ENCODE measurements at regions not wholly inside any gene's neighbourhood (a gene's known extent, or its start where the extent isn't known, plus 50 kb on each side); places are given as distances from the start of the nearest gene placed in this dataset.

GRCh38 chr15:99449514-99449913 is 116.3 kb upstream of the MEF2A start:
- peaks cover 11% of the 10 kb centered on the region for H3K4me1 ChIP-seq (ENCODE audit: control insufficient read depth, insufficient read depth, low read length, poor library complexity, severe bottlenecking)
- no peak overlapping the region for H3K4me3 ChIP-seq (ENCODE audit: extremely low read depth, insufficient read depth, low read length, poor library complexity, severe bottlenecking)
- H3K36me3 ChIP-seq (ENCODE audit: control insufficient read depth, insufficient read depth, low read length) = no peaks in the 10 kb centered on the region
- no peaks in the 10 kb centered on the region for H3K9me3 ChIP-seq (ENCODE audit: control insufficient read depth, low read length)
- H3K27ac ChIP-seq (ENCODE audit: low read depth, low read length, severe bottlenecking) = no peak overlapping the region
- WGBS, 2 experiments (ENCODE audit: insufficient coverage in 2 of 2) = 94% methylated on average over 3 of the region's 4 CpGs; no CpG with 5 or more reads in 1 of the 2 experiments

DNA sequence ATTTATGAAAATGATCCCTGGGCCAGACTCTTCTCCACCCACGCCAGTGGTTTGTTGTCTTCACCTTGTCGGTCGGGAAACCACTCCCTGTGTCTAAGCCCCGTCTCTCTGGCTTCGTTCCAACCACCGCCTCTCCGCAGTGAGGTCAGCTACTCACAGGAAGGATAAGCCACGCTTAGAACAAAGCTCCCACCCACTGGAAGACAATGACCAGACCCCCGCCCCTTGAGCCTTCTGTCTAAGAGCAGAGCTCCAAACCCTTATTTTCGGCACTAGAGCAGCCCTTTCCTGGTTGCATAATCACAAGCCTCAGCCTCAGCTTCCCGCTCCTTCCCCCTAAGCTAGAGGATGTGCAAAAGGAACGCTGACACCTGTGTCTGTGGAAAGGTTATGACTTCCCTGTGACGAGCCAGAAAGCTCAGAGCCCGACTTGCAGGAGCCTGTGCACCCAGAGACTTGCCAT is 114.9 kb upstream of the MEF2A start:
- 78 to 79% methylated on average over 7 to 14 of the region's 14 CpGs for WGBS, 2 experiments (ENCODE audit: insufficient coverage in 2 of 2)
- peaks cover 23% of the 10 kb centered on the region for H3K4me1 ChIP-seq (ENCODE audit: control insufficient read depth, insufficient read depth, low read length, poor library complexity, severe bottlenecking)
- H3K9me3 ChIP-seq (ENCODE audit: control insufficient read depth, low read length) = no peaks in the 10 kb centered on the region
- no peaks in the 10 kb centered on the region for H3K36me3 ChIP-seq (ENCODE audit: control insufficient read depth, insufficient read depth, low read length)
- no peak overlapping the region for H3K27ac ChIP-seq (ENCODE audit: low read depth, low read length, severe bottlenecking)
- no peak overlapping the region for H3K4me3 ChIP-seq (ENCODE audit: extremely low read depth, insufficient read depth, low read length, poor library complexity, severe bottlenecking)

DNA sequence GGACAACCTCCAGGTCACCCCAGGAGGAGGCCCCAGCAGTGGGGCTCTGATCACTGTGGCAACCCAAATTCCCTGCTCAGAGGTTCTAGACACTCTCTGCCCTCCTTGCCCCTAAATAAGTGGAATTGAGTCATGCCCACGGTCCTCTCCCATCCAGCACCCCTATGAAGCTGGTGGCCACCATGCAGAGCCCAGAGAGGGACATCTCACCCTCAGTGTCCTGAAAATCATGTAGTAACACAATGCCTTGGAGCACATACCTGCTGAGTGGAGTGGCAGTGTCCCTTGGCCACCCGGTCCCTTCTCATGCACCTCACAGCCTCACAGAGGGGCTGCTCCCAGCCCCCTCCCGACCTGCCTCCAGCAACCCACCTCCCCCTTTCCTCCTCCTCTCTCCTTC is 114.3 kb upstream of the MEF2A start:
- 86 to 96% methylated on average over 2 to 3 of the region's 3 CpGs for whole genome bisulfite sequencing, 2 experiments (ENCODE audit: insufficient coverage in 2 of 2)
- Histone ChIP-seq H3K4me3 (ENCODE audit: extremely low read depth, insufficient read depth, low read length, poor library complexity, severe bottlenecking) (no peak overlapping the region), H3K36me3 (ENCODE audit: control insufficient read depth, insufficient read depth, low read length) (no peaks in the 10 kb centered on the region)

GRCh38 chr15:99452010-99452409 is 113.8 kb upstream of the MEF2A start:
- no peaks in the 10 kb centered on the region for H3K9me3 ChIP-seq (ENCODE audit: control insufficient read depth, low read length)
- no peak overlapping the region for H3K4me3 ChIP-seq (ENCODE audit: extremely low read depth, insufficient read depth, low read length, poor library complexity, severe bottlenecking)
- H3K4me1 ChIP-seq (ENCODE audit: control insufficient read depth, insufficient read depth, low read length, poor library complexity, severe bottlenecking) = peaks cover 23% of the 10 kb centered on the region
- 95 to 98% methylated on average over 11 of the region's 11 CpGs for WGBS, 2 experiments (ENCODE audit: insufficient coverage in 2 of 2)
- H3K27ac ChIP-seq (ENCODE audit: low read depth, low read length, severe bottlenecking) = no peak overlapping the region
- no peaks in the 10 kb centered on the region for H3K36me3 ChIP-seq (ENCODE audit: control insufficient read depth, insufficient read depth, low read length)

More for the DNA sequence above, 114.3 kb upstream of the MEF2A start:
- Histone ChIP-seq H3K9me3 (ENCODE audit: control insufficient read depth, low read length) (no peaks in the 10 kb centered on the region), H3K27ac (ENCODE audit: low read depth, low read length, severe bottlenecking) (no peak overlapping the region), H3K4me1 (ENCODE audit: control insufficient read depth, insufficient read depth, low read length, poor library complexity, severe bottlenecking) (peaks cover 23% of the 10 kb centered on the region)

- Histone ChIP-seq H3K27ac (ENCODE audit: low read depth, low read length, severe bottlenecking) (no peak overlapping the region), H3K4me1 (ENCODE audit: control insufficient read depth, insufficient read depth, low read length, poor library complexity, severe bottlenecking) (peaks cover 23% of the 10 kb centered on the region), H3K36me3 (ENCODE audit: control insufficient read depth, insufficient read depth, low read length) (no peaks in the 10 kb centered on the region), H3K9me3 (ENCODE audit: control insufficient read depth, low read length) (no peaks in the 10 kb centered on the region), H3K4me3 (ENCODE audit: extremely low read depth, insufficient read depth, low read length, poor library complexity, severe bottlenecking) (no peak overlapping the region)
- 88 to 91% methylated on average over 22 to 23 of the region's 24 CpGs for WGBS, 2 experiments (ENCODE audit: insufficient coverage in 2 of 2)
These were observed 112.8 kb upstream of the MEF2A start for GRCh38 chr15:99452728-99453636.

DNA sequence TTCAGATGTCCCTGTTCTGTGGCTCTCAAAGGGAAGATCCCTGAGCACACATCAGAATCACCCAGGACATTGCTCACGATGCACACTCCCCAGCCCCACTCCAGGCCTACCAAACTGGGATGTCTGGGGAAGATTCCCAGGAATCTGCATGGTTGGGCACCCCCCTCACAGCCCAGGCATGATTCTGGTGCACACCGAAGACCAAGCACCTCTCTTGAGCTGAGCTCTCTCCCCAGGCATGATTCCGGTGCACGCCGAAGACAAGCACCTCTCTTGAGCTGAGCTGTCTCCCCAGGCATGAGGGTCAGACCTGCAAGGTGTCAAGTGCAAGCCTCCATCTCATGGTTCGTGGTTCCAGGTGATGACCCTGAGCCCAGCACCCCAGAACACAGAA is 112.2 kb upstream of the MEF2A start:
- 94% methylated on average over 5 to 6 of the region's 6 CpGs for WGBS, 2 experiments (ENCODE audit: insufficient coverage in 2 of 2)
- Histone ChIP-seq H3K4me3 (ENCODE audit: extremely low read depth, insufficient read depth, low read length, poor library complexity, severe bottlenecking) (no peak overlapping the region), H3K36me3 (ENCODE audit: control insufficient read depth, insufficient read depth, low read length) (no peaks in the 10 kb centered on the region), H3K4me1 (ENCODE audit: control insufficient read depth, insufficient read depth, low read length, poor library complexity, severe bottlenecking) (peaks cover 23% of the 10 kb centered on the region), H3K9me3 (ENCODE audit: control insufficient read depth, low read length) (no peaks in the 10 kb centered on the region), H3K27ac (ENCODE audit: low read depth, low read length, severe bottlenecking) (no peak overlapping the region)

- H3K27ac ChIP-seq (ENCODE audit: low read depth, low read length, severe bottlenecking) = peak overlapping the region; percentile 58
- H3K4me3 ChIP-seq (ENCODE audit: extremely low read depth, insufficient read depth, low read length, poor library complexity, severe bottlenecking) = no peak overlapping the region
- 96 to 100% methylated on average over 3 to 5 of the region's 6 CpGs for WGBS, 2 experiments (ENCODE audit: insufficient coverage in 2 of 2)
These were observed 111.5 kb upstream of the MEF2A start for GRCh38 chr15:99454107-99454809.

GRCh38 chr15:99454941-99455788 is 110.6 kb upstream of the MEF2A start:
- 66 to 70% methylated on average over 12 to 16 of the region's 19 CpGs for WGBS, 2 experiments (ENCODE audit: insufficient coverage in 2 of 2)

More at GRCh38 chr15:99454107-99454809, 111.5 kb upstream of the MEF2A start:
- Histone ChIP-seq H3K36me3 (ENCODE audit: control insufficient read depth, insufficient read depth, low read length) (no peaks in the 10 kb centered on the region), H3K9me3 (ENCODE audit: control insufficient read depth, low read length) (no peaks in the 10 kb centered on the region), H3K4me1 (ENCODE audit: control insufficient read depth, insufficient read depth, low read length, poor library complexity, severe bottlenecking) (peaks cover 23% of the 10 kb centered on the region)

GRCh38 chr15:99455789-99456160 is 110.0 kb upstream of the MEF2A start:
- no peak overlapping the region for H3K27ac ChIP-seq (ENCODE audit: low read depth, low read length, severe bottlenecking)
- peaks cover 23% of the 10 kb centered on the region for H3K4me1 ChIP-seq (ENCODE audit: control insufficient read depth, insufficient read depth, low read length, poor library complexity, severe bottlenecking)
- H3K4me3 ChIP-seq (ENCODE audit: extremely low read depth, insufficient read depth, low read length, poor library complexity, severe bottlenecking) = no peak overlapping the region
- no peaks in the 10 kb centered on the region for H3K9me3 ChIP-seq (ENCODE audit: control insufficient read depth, low read length)
- H3K36me3 ChIP-seq (ENCODE audit: control insufficient read depth, insufficient read depth, low read length) = no peaks in the 10 kb centered on the region

More at GRCh38 chr15:99454941-99455788, 110.6 kb upstream of the MEF2A start:
- Histone ChIP-seq H3K4me1 (ENCODE audit: control insufficient read depth, insufficient read depth, low read length, poor library complexity, severe bottlenecking) (peaks cover 23% of the 10 kb centered on the region), H3K9me3 (ENCODE audit: control insufficient read depth, low read length) (no peaks in the 10 kb centered on the region), H3K36me3 (ENCODE audit: control insufficient read depth, insufficient read depth, low read length) (no peaks in the 10 kb centered on the region), H3K27ac (ENCODE audit: low read depth, low read length, severe bottlenecking) (peak overlapping the region; percentile 87), H3K4me3 (ENCODE audit: extremely low read depth, insufficient read depth, low read length, poor library complexity, severe bottlenecking) (no peak overlapping the region)

- Histone ChIP-seq H3K27ac (ENCODE audit: low read depth, low read length, severe bottlenecking) (no peak overlapping the region), H3K4me1 (ENCODE audit: control insufficient read depth, insufficient read depth, low read length, poor library complexity, severe bottlenecking) (no peaks in the 10 kb centered on the region), H3K36me3 (ENCODE audit: control insufficient read depth, insufficient read depth, low read length) (no peaks in the 10 kb centered on the region), H3K4me3 (ENCODE audit: extremely low read depth, insufficient read depth, low read length, poor library complexity, severe bottlenecking) (no peak overlapping the region), H3K9me3 (ENCODE audit: control insufficient read depth, low read length) (peaks cover 13% of the 10 kb centered on the region)
- WGBS, 2 experiments (ENCODE audit: insufficient coverage in 2 of 2) = no CpG with 5 or more reads among the region's 2 CpGs
These were observed 101.6 kb upstream of the MEF2A start for GRCh38 chr15:99464137-99464536.
